WERI-Rb-1 (cell line): ENCODE measurements at regions not wholly inside any gene's neighbourhood (a gene's known extent, or its start where the extent isn't known, plus 50 kb on each side); places are given as distances from the start of the nearest gene placed in this dataset.

Experiments used
- DNase-seq: peaks from one replicate; pipeline ENCODE4 v3.0.0-alpha.2; 2020
- H3K27ac ChIP-seq: fragments of 250-450 bp; sonication (Bioruptor Pico); 2 replicates; pipeline ENCODE4 v1.5.1; 2020; ENCODE audit warnings: mild to moderate bottlenecking, moderate library complexity
- H3K27me3 ChIP-seq: fragments of 250-450 bp; sonication (Bioruptor Pico); 2 replicates; pipeline ENCODE4 v1.5.1; 2021; ENCODE audit warnings: mild to moderate bottlenecking, low read depth, moderate library complexity; ENCODE audit not compliant: insufficient read depth, severe bottlenecking
- H3K36me3 ChIP-seq: fragments of 250-450 bp; sonication (Bioruptor Pico); 2 replicates; pipeline ENCODE4 v1.5.1; 2020; ENCODE audit warnings: mild to moderate bottlenecking, moderate library complexity
- H3K4me3 ChIP-seq: 2 replicates; pipeline ENCODE4 v1.5.1; 2011; ENCODE audit warnings: low read depth, mild to moderate bottlenecking, control low read depth, low read length
- H3K9me3 ChIP-seq: fragments of 250-450 bp; sonication (Bioruptor Pico); 2 replicates; pipeline ENCODE4 v1.5.1; 2021; ENCODE audit warnings: mild to moderate bottlenecking, moderate library complexity; ENCODE audit not compliant: severe bottlenecking
- TF ChIP-seq, protein P1 (sequence below): IDR thresholded peaks from 2 replicates; pipeline ENCODE4 v1.5.1; 2011; ENCODE audit warnings: low read depth, mild to moderate bottlenecking, control low read depth, inconsistent platforms, low read length

DNA sequence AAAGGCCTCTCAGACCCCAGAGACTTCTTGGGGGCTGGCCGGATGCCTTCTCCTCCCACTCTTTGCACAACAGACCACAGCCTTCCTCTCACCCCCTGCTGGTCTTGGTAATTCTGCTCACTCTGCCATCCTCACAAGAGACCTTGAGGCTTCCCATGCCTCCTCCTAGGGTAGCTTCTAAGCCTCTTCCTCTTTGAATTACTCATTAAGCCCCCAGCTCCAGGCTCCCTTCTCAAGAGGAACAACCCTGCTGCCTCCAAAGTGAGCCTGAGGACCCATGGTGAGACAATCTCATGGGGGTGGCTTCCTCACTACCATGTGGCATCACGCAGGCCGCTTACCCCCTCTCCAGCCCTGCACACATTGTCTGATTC lies 184.6 kb upstream of the SYT13 start:
- H3K36me3 ChIP-seq: no peaks in the 10 kb centered on the region
- H3K9me3 ChIP-seq: no peaks in the 10 kb centered on the region
- H3K27me3 ChIP-seq: no peaks in the 10 kb centered on the region
- H3K4me3 ChIP-seq: no peak overlapping the region
- no peak overlapping the region for H3K27ac ChIP-seq
- no peak for DNase-seq
- TF ChIP-seq, protein P1, sequence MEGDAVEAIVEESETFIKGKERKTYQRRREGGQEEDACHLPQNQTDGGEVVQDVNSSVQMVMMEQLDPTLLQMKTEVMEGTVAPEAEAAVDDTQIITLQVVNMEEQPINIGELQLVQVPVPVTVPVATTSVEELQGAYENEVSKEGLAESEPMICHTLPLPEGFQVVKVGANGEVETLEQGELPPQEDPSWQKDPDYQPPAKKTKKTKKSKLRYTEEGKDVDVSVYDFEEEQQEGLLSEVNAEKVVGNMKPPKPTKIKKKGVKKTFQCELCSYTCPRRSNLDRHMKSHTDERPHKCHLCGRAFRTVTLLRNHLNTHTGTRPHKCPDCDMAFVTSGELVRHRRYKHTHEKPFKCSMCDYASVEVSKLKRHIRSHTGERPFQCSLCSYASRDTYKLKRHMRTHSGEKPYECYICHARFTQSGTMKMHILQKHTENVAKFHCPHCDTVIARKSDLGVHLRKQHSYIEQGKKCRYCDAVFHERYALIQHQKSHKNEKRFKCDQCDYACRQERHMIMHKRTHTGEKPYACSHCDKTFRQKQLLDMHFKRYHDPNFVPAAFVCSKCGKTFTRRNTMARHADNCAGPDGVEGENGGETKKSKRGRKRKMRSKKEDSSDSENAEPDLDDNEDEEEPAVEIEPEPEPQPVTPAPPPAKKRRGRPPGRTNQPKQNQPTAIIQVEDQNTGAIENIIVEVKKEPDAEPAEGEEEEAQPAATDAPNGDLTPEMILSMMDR: no peak

DNA sequence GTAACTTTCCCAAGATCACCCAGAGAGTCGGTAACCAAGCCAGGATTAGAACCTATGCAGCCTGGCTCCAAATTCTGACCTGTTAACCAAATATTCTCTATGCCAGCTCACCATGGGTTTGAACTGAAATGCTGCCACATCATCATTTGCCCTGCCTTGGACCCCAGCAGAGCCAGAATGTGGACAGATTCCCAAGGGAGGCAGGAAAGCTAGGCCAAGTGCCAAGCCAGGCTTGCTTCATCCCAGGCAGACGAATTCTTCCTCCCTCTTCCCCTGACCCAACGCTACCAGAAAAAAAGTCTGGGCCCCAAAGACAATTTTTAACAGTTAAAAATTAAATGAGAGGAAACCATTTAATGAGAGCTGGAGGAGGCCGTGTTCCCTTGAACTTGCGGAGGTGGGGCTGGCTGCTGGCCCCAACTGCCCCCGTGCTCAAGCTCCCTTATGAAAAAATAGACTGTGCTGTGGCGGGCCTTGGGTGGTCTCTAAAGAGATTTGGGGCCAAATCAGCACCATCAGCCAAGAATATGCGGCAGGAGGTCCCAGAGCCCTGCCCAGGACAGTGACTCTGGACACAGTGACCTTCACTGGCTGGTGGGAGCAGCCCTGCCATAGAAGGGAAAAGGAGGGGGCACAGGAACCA lies 184.1 kb upstream of the SYT13 start:
- no peak overlapping the region for H3K4me3 ChIP-seq
- no peak overlapping the region for H3K27ac ChIP-seq
- TF ChIP-seq, protein P1: no peak
- H3K36me3 ChIP-seq: no peaks in the 10 kb centered on the region
- no peaks in the 10 kb centered on the region for H3K27me3 ChIP-seq
- no peak for DNase-seq
- no peaks in the 10 kb centered on the region for H3K9me3 ChIP-seq

DNA sequence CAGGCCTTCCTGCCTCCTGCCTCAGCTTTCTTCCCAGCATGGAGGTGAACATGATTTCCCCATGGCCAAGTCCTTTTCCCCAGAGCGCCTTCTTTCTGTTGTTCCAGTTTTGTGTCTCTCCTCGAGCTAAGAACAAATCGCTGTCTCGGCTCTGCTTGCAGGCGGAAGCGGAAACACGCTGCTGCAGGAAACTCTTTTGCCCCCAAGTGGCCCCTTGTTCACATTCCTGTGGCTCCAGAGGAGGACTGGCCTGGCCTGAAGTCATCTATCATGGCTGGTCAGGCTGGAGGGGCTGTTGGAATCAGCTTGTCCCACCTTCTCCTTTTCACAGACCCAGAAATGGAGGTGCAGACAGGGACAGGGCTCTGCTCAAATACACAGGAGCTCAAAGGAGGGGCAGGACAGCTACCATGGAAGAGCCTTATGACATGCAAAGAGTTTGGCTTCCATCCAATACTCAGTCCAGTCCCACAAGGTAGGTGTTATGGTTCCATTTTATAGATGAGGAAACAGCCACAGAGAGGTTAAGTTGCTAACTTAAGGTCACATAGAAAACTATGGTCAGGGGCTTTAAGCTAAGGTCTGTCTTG lies 182.2 kb upstream of the SYT13 start:
- Histone ChIP-seq H3K27ac (no peak overlapping the region), H3K4me3 (no peak overlapping the region), H3K36me3 (no peaks in the 10 kb centered on the region), H3K9me3 (no peaks in the 10 kb centered on the region), H3K27me3 (no peaks in the 10 kb centered on the region)
- no peak for DNase-seq
- TF ChIP-seq, protein P1: no peak

DNA sequence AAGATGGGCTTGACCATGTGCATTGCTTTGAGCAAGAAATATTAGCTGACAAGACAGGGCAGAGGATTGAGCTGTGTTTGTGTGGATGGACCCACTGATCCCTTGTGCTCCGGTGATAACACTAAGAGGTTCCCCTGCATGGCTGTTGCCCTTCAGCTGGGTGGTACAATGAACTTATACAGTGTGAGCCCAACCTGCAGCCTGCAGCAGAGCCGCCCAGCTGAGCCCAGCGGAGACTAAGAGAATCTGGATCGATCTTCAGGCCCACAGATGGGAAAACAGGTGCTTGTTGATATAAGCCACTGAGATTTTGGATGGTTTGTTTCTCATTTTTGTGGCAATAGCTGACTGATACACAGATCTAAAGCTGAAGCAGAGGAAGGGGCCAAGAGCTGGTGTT lies 177.4 kb upstream of the SYT13 start:
- Histone ChIP-seq H3K9me3 (no peaks in the 10 kb centered on the region), H3K27me3 (no peaks in the 10 kb centered on the region), H3K27ac (no peak overlapping the region), H3K4me3 (no peak overlapping the region), H3K36me3 (no peaks in the 10 kb centered on the region)
- DNase-seq: no peak
- TF ChIP-seq, protein P1: no peak

DNA sequence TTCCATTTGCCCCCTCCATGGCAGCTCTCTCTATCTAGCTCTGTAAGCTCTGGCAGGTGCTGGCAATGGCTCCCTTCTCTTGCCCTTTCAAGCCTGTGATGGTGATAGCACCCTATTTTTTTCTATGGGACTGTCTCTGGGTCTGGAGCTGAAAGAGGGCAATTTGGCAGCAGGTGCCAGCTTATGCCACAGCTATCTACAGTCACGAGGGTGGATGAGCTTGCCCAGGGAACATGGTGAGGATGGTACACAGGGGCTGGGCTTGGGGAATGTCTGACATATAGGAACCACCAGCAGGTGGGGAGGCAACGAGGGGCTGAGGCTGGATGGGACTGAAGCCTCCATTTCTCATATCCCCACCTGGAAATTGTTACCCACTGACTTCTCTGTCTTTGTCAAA lies 175.4 kb upstream of the SYT13 start:
- no peak overlapping the region for H3K4me3 ChIP-seq
- no peak overlapping the region for H3K27ac ChIP-seq
- no peak for DNase-seq
- no peaks in the 10 kb centered on the region for H3K27me3 ChIP-seq
- H3K9me3 ChIP-seq: no peaks in the 10 kb centered on the region
- H3K36me3 ChIP-seq: no peaks in the 10 kb centered on the region
- TF ChIP-seq, protein P1: no peak

DNA sequence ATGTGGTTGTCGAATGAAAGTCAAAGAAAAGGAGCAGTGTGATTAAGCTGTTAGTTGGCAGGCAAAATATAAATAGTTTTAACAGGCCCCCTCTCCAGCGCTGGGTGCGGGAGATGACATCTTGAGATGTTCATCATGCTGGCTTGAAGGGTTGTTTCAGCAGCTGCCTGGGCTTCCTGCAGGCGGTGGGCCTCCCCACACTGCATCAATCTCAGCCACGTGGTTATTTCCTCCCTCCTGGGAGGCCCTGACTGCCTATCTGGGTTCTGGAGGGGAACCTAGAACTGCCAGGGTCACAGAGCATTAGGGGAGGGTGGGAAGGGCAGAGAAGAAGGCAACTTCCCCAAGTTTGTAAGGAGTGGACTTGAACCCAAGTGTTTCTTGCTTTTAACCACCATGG lies 173.3 kb upstream of the SYT13 start:
- Histone ChIP-seq H3K27ac (no peak overlapping the region), H3K36me3 (no peaks in the 10 kb centered on the region), H3K4me3 (no peak overlapping the region), H3K9me3 (no peaks in the 10 kb centered on the region), H3K27me3 (no peaks in the 10 kb centered on the region)
- TF ChIP-seq, protein P1: no peak
- no peak for DNase-seq
